ENCODE measurements at regions not wholly inside any gene's neighbourhood (a gene's known extent, or its start where the extent isn't known, plus 50 kb on each side); places are given as distances from the start of the nearest gene placed in this dataset.

DNA sequence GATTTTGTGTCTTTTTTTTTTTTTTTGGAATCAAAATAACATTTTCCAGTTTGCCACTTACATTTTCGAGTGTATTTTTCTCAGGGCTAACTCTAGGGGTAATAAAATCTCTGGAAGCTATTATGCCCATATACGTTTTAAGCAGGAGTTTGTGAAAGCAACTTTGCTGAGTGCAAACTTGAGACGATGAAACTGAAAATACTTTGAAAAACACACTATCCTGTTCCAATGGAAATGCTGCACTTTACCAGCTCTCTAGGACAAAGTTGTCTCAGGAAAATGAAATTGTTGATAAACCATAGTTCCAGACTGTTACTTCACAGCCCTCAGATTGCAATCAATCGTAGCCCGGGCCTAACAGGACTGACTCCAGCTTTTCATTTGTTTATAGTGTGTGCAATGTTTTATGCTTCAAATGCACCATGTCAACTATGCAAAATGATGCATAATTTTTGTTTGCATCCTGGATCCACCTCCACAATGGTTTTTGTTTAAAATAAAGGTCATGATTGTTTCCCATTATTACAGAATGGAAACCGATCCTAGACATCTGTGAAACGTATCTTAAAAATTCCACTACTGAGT is 220.6 kb upstream of the PKN2 start:
- TF ChIP-seq POU2F2 (IDR thresholded peaks at IDR 0.05; ENCODE audit: low read depth, low read length) (no peak), POLR2A (IDR thresholded peaks at IDR 0.05; ENCODE audit: low read depth, low read length) (no peak), POLR2AphosphoS5 (IDR thresholded peaks at IDR 0.05; ENCODE audit: low read depth, low read length) (no peak), PAX5 (IDR thresholded peaks at IDR 0.05; ENCODE audit: insufficient read depth, low read length, severe bottlenecking) (no peak), SPI1 (IDR thresholded peaks at IDR 0.05; ENCODE audit: low read depth, low read length) (no peak), TAF1 (IDR thresholded peaks at IDR 0.05; ENCODE audit: low read depth, low read length) (no peak)

DNA sequence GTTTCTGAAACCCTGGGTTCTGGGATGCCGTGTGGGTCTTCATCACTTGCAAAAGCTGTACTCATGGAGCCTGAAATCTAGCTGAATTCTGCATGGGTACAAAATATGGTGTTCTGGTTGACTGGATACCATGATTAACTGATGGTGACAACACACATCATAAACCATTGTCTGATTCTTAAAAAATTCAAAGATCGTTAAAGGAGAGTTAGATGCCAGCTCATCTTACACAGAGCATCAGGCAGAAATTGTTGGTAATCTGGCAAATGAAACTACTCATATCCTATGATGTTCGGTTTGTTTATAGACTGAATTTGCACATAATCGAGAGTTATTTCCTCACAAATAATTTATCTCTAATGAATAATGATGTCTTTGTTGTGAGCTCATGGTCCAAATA is 218.1 kb upstream of the PKN2 start:
- TF ChIP-seq POLR2A (IDR thresholded peaks at IDR 0.05; ENCODE audit: low read depth, low read length), result no peak
- TF ChIP-seq POLR2AphosphoS5 (IDR thresholded peaks at IDR 0.05; ENCODE audit: low read depth, low read length), result no peak
- TF ChIP-seq POU2F2 (IDR thresholded peaks at IDR 0.05; ENCODE audit: low read depth, low read length), result no peak
- TF ChIP-seq SPI1 (IDR thresholded peaks at IDR 0.05; ENCODE audit: low read depth, low read length), result no peak
- TF ChIP-seq TAF1 (IDR thresholded peaks at IDR 0.05; ENCODE audit: low read depth, low read length), result no peak
- no peak for TF ChIP-seq PAX5 (IDR thresholded peaks at IDR 0.05; ENCODE audit: insufficient read depth, low read length, severe bottlenecking)
- DNase-seq (ENCODE audit: insufficient read length, low spot score) (no peak), FAIRE-seq (no peak)

More for the DNA sequence above, 220.6 kb upstream of the PKN2 start:
- FAIRE-seq (no peak), DNase-seq (ENCODE audit: insufficient read length, low spot score) (no peak)

DNA sequence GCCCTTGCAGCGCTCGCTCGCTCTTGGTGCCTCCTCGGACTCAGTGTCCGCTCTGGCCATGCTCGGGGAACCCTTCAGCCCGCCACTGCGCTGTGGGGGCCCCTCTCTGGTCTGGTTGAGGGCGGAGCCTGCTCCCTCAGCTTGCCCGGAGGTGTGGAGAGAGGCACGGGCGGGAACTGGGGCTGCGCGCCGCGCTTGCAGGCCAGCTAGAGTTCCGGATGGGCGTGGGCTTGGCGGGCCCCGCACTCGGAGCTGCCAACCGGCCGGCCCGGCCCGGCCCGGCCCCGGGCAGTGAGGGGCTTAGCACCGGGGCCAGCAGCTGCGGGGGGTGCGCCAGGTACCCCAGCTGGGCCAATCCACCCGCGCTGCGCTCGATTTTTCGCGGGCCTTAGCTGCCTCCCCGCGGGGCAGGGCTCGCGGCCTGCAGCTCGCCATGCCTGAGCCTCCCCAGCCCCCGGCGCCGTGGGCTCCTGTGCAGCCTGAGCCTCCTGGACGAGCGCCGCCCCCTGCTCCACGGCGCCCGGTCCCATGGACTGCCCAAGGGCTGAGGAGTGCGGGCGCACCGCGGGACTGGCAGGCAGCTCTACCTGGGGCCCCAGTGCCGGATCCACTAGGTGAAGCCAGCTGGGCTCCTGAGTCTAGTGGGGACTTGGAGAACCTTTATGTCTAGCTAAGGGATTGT is 217.0 kb upstream of the PKN2 start:
- DNase-seq (ENCODE audit: insufficient read length, low spot score), result no peak
- TF ChIP-seq TAF1 (IDR thresholded peaks at IDR 0.05; ENCODE audit: low read depth, low read length) (no peak), SPI1 (IDR thresholded peaks at IDR 0.05; ENCODE audit: low read depth, low read length) (no peak), POLR2AphosphoS5 (IDR thresholded peaks at IDR 0.05; ENCODE audit: low read depth, low read length) (no peak), POU2F2 (IDR thresholded peaks at IDR 0.05; ENCODE audit: low read depth, low read length) (no peak), PAX5 (IDR thresholded peaks at IDR 0.05; ENCODE audit: insufficient read depth, low read length, severe bottlenecking) (no peak), POLR2A (IDR thresholded peaks at IDR 0.05; ENCODE audit: low read depth, low read length) (no peak)
- FAIRE-seq, result no peak

DNA sequence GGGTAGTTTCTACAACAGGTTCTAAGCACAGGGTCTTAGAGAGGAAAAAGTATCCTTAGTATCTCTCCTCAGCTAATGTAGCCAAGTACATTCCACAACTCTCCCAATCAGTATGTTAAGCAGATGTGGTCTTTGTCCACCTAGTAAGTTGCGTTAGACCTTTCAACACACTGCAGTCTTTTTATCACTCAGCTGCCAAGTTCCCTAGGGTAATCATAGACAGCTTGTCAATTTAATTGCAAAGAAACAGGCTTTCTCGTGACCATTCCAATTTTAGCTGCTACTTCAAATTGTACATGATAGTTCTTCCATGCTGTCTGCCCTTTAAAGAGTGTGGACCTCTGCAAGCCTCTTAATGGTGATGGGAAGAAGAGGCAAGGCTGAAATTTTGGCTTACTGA is 211.8 kb upstream of the PKN2 start:
- DNase-seq (ENCODE audit: insufficient read length, low spot score) (no peak), FAIRE-seq (no peak)

DNA sequence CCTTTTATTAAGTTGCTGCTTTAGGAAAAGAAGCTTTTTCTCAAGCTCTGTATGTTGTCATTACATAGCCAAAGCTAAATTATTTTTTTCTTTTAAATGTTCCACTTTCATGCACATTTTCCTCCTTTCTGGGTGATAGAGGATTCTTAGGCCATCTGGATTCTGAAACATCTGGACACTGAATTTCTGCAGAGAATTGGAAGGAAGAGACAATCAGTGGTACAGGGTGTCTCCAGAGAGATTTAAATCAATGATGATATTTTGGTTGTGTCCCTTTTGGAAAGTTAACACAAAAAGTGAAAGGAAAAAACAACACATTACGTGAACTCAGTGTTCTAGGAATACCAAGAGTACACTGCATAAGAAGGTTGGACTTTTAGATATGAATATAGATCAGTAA is 211.4 kb upstream of the PKN2 start:
- DNase-seq (ENCODE audit: insufficient read length, low spot score) (no peak), FAIRE-seq (no peak)
- no peak for TF ChIP-seq PAX5 (IDR thresholded peaks at IDR 0.05; ENCODE audit: insufficient read depth, low read length, severe bottlenecking)
- no peak for TF ChIP-seq POU2F2 (IDR thresholded peaks at IDR 0.05; ENCODE audit: low read depth, low read length)
- TF ChIP-seq TAF1 (IDR thresholded peaks at IDR 0.05; ENCODE audit: low read depth, low read length), result no peak
- no peak for TF ChIP-seq SPI1 (IDR thresholded peaks at IDR 0.05; ENCODE audit: low read depth, low read length)
- TF ChIP-seq POLR2A (IDR thresholded peaks at IDR 0.05; ENCODE audit: low read depth, low read length), result no peak
- TF ChIP-seq POLR2AphosphoS5 (IDR thresholded peaks at IDR 0.05; ENCODE audit: low read depth, low read length), result no peak

More for the DNA sequence above, 211.8 kb upstream of the PKN2 start:
- TF ChIP-seq SPI1 (IDR thresholded peaks at IDR 0.05; ENCODE audit: low read depth, low read length) (no peak), POU2F2 (IDR thresholded peaks at IDR 0.05; ENCODE audit: low read depth, low read length) (no peak), PAX5 (IDR thresholded peaks at IDR 0.05; ENCODE audit: insufficient read depth, low read length, severe bottlenecking) (no peak), TAF1 (IDR thresholded peaks at IDR 0.05; ENCODE audit: low read depth, low read length) (no peak), POLR2A (IDR thresholded peaks at IDR 0.05; ENCODE audit: low read depth, low read length) (no peak), POLR2AphosphoS5 (IDR thresholded peaks at IDR 0.05; ENCODE audit: low read depth, low read length) (no peak)

DNA sequence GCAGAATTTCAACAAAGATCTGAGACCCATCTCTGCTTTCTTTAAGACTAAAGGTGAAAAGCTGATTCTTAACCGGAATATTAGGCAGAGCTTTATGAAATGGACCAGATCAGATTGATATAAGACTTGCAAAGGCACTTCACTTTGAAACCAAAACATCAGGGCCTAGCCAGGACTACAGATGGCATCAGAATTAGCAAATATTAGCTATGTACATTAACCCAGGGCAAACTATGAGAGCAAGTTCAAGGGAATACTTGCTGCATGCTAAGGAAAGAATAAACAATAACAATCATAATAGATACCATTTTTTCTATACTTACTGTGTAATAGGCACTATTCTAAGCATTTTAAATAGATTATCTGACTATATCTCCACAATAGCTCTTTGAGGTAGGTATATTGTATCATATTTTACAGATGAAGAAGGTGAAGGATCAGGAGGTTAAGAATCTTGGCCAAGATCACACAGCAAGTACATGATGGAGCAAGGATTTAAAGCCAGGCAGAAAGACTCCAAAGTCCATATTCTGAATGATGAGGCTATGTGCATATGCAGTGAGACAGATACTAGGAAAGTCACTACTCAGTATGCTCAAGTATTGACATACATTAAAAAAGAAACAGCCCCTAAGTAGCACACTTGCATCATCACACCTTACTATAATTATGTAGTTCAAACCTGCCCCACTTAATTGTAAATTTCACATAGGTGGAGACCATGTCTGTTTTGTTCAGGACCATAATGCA is 209.3 kb upstream of the PKN2 start:
- FAIRE-seq (no peak), DNase-seq (ENCODE audit: insufficient read length, low spot score) (no peak)
- TF ChIP-seq POLR2A (IDR thresholded peaks at IDR 0.05; ENCODE audit: low read depth, low read length), result no peak
- TF ChIP-seq POU2F2 (IDR thresholded peaks at IDR 0.05; ENCODE audit: low read depth, low read length), result no peak
- no peak for TF ChIP-seq TAF1 (IDR thresholded peaks at IDR 0.05; ENCODE audit: low read depth, low read length)
- TF ChIP-seq SPI1 (IDR thresholded peaks at IDR 0.05; ENCODE audit: low read depth, low read length), result no peak
- no peak for TF ChIP-seq PAX5 (IDR thresholded peaks at IDR 0.05; ENCODE audit: insufficient read depth, low read length, severe bottlenecking)

DNA sequence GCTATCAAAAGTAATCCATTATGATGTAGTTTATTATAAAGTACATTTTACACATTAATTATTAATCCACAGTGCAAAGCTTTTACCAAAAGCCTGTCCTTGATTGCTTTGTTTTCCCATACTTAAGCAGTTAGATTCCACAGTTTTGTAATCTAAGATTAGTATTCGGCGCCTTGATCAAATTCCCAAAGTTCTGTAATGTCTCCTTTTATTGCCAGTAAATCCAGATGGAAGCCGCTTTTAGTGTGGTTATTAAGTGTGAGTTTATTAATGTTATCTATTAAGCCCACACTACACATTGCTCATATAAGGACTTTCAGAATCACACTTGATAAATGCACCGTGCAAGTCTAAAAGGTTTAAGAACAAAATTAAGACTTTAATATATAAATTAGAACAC is 199.2 kb upstream of the PKN2 start:
- DNase-seq (ENCODE audit: insufficient read length, low spot score), result no peak
- no peak for FAIRE-seq
- no peak for TF ChIP-seq TAF1 (IDR thresholded peaks at IDR 0.05; ENCODE audit: low read depth, low read length)
- no peak for TF ChIP-seq PAX5 (IDR thresholded peaks at IDR 0.05; ENCODE audit: insufficient read depth, low read length, severe bottlenecking)
- TF ChIP-seq POLR2A (IDR thresholded peaks at IDR 0.05; ENCODE audit: low read depth, low read length), result no peak
- TF ChIP-seq SPI1 (IDR thresholded peaks at IDR 0.05; ENCODE audit: low read depth, low read length), result no peak
- TF ChIP-seq POLR2AphosphoS5 (IDR thresholded peaks at IDR 0.05; ENCODE audit: low read depth, low read length), result no peak
- no peak for TF ChIP-seq POU2F2 (IDR thresholded peaks at IDR 0.05; ENCODE audit: low read depth, low read length)

DNA sequence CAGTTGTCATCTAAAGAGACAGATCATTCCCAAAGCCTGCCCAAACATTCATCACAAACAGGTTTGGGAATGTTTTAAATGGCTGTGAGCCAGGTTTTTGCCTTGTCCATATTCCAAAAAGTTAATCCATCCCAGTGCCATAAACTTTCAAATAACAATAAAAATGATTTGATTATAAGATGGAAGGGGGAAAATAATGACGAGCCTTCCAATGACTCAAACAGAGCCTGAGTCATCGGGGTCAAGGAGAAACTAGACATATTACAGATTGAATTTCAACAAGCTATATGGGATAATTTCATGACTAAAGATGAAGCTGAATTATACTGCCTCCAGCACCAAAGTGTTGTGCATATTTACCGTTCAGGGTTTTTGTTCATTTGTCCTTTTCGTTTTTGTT is 195.8 kb upstream of the PKN2 start:
- no peak for FAIRE-seq
- no peak for TF ChIP-seq TAF1 (IDR thresholded peaks at IDR 0.05; ENCODE audit: low read depth, low read length)
- TF ChIP-seq SPI1 (IDR thresholded peaks at IDR 0.05; ENCODE audit: low read depth, low read length), result no peak
- no peak for TF ChIP-seq POLR2AphosphoS5 (IDR thresholded peaks at IDR 0.05; ENCODE audit: low read depth, low read length)
- TF ChIP-seq POLR2A (IDR thresholded peaks at IDR 0.05; ENCODE audit: low read depth, low read length), result no peak
- no peak for TF ChIP-seq PAX5 (IDR thresholded peaks at IDR 0.05; ENCODE audit: insufficient read depth, low read length, severe bottlenecking)
- no peak for TF ChIP-seq POU2F2 (IDR thresholded peaks at IDR 0.05; ENCODE audit: low read depth, low read length)
- DNase-seq (ENCODE audit: insufficient read length, low spot score), result no peak

DNA sequence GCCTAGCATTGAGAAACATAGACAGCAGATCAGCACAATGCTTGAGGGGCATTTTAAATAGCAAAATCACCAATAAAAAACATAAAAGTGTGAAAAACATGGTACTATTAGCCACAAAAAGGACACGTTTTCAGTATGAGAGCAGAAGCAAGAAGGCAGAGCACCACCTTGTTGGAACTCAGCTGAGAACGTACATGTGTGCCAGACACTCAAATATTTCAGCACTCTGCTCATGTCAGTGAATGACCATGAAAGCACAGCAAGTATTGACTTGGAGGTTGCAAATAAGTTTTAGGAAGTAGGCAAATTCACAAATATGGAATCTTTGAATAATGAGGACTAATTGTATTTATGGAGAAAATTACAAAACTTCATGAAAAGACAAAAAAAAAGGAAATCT is 193.4 kb upstream of the PKN2 start:
- no peak for TF ChIP-seq TAF1 (IDR thresholded peaks at IDR 0.05; ENCODE audit: low read depth, low read length)
- no peak for TF ChIP-seq POLR2AphosphoS5 (IDR thresholded peaks at IDR 0.05; ENCODE audit: low read depth, low read length)
- TF ChIP-seq SPI1 (IDR thresholded peaks at IDR 0.05; ENCODE audit: low read depth, low read length), result no peak
- no peak for TF ChIP-seq POLR2A (IDR thresholded peaks at IDR 0.05; ENCODE audit: low read depth, low read length)
- TF ChIP-seq POU2F2 (IDR thresholded peaks at IDR 0.05; ENCODE audit: low read depth, low read length), result no peak
- TF ChIP-seq PAX5 (IDR thresholded peaks at IDR 0.05; ENCODE audit: insufficient read depth, low read length, severe bottlenecking), result no peak
- FAIRE-seq (no peak), DNase-seq (ENCODE audit: insufficient read length, low spot score) (no peak)
